ENCODE measurements at regions not wholly inside any gene's neighbourhood (a gene's known extent, or its start where the extent isn't known, plus 50 kb on each side); places are given as distances from the start of the nearest gene placed in this dataset.
"Not testable (repeated sequence)": the region's sequence is repeated elsewhere in the genome, so short reads cannot be mapped to it uniquely, and the experiment has no call there.

DNA sequence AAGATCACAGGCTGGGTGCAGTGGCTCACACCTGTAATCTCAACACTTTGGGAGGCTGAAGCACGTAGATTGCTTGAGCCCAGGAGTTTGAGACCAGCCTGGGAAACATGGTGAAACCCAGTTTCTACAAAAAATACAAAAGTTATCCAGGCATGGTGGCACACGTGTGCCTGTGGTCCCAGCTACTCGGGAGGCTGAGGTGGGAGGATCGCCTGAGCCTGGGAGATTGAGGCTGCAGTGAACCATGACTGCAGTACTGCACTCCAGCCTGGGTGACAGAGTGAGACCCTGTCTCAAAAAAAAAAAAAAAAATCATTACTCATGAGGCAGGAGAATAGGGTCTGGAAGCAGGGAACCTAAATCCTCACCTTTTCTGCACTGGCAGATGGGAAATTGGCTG is 79.1 kb upstream of the CLDN5 start:
- DNase-seq = not testable (repeated sequence)

DNA sequence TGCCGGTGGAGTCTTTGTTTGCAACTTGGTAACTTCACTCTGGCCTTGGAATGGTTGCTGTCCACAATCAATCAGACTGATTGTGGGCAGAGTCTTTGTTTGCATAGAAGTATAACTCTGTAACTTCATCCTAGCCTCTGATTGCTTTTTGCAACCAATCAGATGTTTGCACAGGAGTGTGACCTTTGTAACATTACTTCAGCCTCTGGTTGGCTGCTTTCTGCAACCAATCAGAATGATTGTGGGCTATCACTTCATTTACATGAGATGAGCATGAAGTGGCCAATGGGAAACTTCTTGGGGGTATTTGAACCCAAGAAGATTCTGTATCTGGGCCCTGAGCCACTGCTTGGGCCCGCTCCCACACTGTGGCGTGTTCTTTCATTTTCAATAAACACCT is 79.6 kb upstream of the CLDN5 start:
- DNase-seq = no peak

- no peak for DNase-seq
These were observed 80.6 kb upstream of the CLDN5 start for GRCh38 chr22:19604711-19605268.

DNA sequence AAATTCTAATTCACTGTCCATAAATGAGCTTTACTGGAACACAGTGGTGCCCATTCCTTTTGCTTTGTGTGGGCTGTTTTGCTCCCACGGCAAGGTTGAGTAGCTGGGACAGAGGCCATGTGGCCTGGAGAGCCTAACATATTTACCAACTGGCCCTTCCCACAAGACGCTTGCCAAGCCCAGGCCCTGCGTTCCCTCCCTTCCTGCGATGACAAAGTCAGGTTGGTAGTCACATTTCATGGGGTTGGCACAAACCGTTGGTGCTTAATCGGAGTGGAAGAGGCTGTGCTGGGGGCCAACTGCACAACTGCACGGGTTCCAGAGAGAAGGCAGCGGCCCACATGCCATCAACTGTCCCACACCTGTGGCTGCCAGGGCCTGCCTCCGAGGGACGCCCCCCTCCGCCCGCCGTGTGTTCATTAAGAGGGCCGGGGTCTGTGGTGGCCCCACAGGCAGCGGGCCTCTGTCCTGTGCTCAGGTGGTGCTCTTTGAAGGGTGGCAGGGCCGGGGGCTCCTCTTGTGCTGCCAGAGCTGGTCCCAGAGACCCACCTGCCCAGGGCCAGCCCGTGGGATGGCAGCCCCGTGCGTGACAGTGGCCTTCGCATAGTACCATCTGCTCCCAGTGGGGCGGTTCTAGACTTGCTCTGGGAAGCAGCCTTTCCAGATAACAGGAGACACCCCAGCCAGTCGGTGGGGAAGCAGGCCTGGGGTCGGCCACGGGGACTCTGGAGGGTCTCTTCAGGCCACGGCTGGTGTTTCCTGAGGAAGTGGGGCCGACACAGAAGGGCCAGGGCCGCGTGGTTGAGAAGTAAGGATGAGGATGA is 81.5 kb upstream of the CLDN5 start:
- DNase-seq = no peak

DNA sequence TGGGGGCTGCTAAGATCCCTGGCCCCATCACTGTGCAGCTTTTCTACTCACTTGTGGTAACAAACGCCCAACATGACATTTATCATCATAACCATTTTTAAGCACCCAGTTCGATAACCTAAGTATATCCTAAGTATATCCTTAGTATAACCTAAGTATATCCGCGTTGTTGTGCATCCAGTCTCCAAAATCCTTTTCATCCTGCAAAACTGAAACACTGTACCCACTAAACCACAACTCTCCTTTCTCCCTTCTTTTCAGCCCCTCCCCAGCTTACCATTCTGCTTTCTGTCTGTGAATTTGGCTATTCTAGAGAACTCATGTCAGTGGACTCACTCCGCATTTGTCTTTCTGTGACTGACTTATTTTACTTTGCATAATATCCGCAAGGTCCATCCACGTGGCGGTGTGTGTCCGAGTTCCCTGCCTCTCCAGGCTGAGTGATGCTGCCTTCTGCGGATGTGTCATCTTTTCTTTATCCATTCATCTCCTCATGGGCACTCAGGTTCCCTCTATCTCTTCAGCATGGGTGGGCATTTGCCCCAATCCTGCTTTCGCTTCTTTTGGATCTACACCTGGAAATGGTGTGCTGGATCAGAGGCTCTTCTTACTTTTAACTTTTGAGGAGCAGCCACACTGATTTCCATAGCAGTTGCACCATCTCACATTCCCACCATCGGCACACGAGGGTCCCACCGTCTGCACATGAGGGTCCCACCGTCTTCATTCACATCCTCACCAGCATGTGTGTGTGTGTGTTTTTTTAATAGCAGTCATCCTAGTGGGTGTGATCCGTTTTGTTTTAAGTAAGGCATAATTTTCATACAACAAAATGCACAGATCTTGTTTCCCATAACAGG is 82.4 kb upstream of the CLDN5 start:
- DNase-seq = no peak

GRCh38 chr22:19607192-19608002 is 83.2 kb upstream of the CLDN5 start:
- DNase-seq = peak in 2 of 4 experiments; percentile 35 to 62

GRCh38 chr22:19608003-19608690 is 83.9 kb upstream of the CLDN5 start:
- DNase-seq = no peak

DNA sequence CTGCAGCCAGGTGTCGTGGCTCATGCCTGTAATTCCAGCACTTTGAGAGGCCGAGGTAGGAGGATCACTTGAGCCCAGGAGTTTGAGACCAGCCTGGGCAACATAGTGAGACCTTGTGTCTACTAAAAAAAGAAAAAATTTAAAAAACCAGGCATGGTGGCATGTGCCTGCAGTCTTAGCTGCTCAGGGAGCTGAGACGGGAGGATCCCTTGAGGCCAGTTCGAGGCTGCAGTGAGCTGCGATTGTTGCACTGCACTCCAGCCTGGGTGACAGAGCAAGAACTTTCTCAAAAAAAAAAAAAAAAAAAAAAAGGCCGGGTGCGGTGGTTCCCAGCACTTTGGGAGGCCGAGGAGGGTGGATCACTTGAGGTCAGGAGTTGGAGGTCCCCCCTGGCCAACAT is 85.5 kb upstream of the CLDN5 start:
- DNase-seq = not testable (repeated sequence)

DNA sequence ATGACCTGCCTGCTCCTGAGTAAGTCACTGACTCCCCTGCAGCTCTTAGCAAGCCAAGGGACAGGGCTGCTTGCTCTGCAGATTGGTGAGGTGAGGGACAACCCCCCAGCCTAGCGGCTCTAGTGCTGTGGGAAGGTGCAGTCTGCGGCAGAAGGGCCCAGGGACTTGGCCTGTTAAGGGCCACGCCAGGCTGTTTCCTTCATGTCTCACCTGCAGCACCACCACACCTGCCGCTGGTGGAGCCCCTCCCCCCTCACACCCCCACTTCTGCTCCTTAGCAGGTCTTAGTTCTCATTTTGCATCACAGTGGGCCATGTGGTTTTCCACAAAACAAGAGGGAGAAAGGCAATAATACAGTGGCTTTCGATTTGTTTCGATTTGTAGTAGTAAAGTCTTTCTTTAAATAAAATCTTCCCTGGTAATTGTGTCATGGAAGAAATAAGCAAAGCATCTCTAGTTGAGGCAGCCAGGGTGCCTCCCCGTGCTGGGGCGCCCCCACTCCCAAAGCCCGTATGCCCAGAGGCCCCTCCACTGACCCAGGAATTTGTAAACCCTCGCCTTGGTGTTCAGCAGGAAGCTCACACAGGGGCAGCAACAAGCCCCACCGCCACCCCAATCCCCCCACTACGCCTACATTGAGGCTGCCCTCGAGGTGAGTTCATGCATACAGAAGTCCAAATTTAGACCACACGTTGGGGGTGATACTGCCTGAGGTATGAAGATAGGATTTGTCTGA is 86.5 kb upstream of the CLDN5 start:
- no peak for DNase-seq

DNA sequence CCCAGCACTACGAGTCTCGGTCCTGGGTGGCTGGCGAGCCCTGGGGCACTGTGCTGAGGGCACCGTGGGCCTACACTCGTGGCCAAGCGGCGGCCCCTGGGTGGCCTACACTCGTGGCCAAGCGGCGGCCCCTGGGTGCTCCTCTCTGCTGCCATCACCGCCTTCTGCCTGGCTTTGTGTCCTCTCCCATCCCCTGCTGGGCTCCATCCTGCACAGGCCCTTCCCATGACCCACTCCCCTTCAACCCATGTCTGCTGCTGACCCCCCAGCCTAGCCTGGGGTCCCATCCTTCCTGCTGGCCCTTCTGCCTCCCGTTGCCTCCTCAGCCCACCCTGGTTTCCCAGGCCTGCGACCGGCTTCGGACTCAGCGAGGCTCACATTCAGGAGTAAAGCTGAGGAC is 87.4 kb upstream of the CLDN5 start:
- DNase-seq = no peak

GRCh38 chr22:19612866-19613572 is 88.8 kb upstream of the CLDN5 start:
- DNase-seq = no peak

DNA sequence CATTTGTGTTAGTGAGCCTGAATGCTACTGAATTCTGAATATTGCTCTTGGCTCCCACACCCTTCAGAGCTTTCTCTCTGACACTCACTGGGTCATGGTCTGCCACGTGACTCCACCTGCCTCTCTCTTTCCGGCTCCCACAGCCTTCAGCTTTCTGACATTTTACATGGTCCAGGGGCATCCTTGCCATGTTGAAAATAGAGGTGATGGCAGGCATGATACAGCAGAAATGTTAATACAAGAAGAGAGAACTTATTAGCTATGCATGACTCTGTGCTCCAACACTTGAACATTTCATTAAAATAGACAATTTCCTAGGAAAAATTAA is 90.3 kb upstream of the CLDN5 start:
- DNase-seq = no peak

DNA sequence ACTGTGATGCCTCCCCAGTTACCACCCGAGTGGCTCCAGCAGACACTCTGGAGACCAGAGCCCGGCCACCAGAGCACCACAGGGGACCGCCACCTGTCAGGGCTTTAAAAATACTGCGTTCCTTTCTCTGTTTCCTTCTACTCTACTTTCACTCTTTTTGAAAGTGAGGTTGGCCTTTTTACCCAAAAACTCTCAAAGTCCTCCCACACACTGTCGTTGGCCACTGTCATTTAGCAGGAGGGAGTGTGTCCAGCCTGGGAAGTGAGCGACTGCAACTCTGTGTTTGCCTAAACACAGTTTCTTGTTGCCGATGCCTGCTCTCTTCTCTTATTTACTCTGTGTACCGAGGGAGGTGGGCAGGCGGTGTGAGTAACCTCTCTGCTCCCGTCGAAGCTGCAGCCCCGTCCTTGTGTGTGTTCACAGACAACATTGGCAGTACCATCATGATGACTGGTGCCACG is 90.8 kb upstream of the CLDN5 start:
- no peak for DNase-seq

DNA sequence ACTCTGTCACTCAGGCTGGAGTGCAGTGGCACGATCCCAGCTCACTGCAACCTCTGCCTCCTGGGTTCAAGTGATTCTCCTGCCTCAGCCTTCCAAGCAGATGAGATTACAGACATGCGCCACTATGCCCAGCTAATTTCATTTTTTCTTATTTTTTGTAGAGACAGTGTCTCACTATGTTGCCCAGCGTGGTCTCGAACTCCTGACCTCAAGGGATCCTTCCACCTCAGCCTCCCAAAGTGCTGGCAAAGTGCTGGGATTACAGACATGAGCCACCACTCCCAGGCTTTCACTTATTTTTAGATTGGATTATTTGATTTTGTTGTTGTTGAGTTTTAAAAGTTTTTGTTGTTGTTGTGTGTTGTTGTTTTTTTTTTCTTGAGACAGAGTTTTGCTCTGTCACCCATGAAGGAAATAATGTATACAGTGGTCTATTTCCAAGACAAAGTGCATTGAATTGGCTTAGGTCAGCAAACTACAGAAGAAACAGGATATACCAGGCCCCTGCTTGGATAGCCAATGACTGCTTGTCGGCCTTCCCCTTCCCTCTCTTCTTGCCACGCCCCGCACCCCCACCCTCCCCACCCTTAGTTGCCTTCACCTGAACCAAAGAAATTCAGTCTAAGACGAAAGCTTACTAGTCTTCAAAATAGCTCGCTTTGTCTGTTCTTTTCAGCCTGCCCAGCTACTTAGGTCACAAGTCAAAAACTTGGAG is 91.8 kb upstream of the CLDN5 start:
- no peak for DNase-seq

GRCh38 chr22:19619144-19620009 is 94.9 kb upstream of the SEPTIN5 start:
- DNase-seq = no peak

GRCh38 chr22:19620742-19621371 is 93.4 kb upstream of the SEPTIN5 start:
- DNase-seq = no peak

- DNase-seq = no peak
These were observed 92.8 kb upstream of the SEPTIN5 start for GRCh38 chr22:19621373-19622060.

DNA sequence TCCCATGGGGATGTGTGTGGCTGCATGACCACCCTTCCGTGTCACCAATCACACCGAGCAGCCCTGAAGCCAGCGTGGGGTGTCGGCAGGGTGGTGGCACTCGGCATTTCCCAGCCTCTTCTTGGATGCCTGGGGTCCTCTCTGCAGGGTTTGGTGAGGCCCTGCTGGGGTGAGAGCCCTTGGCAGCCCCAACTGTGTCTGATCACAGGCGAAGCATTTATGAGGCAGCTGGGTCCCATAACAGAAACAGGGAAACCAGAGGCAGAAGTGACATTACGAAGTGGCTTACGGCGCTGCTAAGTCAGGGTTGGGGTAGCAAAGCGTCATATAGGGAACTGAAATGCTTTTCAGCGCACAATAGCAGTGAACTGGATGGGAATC is 92.3 kb upstream of the SEPTIN5 start:
- no peak for DNase-seq

Data from activated naive CD4-positive, alpha-beta T cell (primary cell).